ENCODE measurements at regions not wholly inside any gene's neighbourhood (a gene's known extent, or its start where the extent isn't known, plus 50 kb on each side); places are given as distances from the start of the nearest gene placed in this dataset.

- FAIRE-seq (no peak), DNase-seq (ENCODE audit: low read depth) (no peak)
- Histone ChIP-seq H3K27me3 (ENCODE audit: control insufficient read depth, insufficient read depth, low read length) (no peaks in the 10 kb centered on the region), H3K4me3 (ENCODE audit: low read depth, low read length) (no peak overlapping the region), H3K36me3 (ENCODE audit: control insufficient read depth, insufficient read depth, low read length) (no peaks in the 10 kb centered on the region)
- TF ChIP-seq CTCF (IDR thresholded peaks at IDR 0.05; ENCODE audit: insufficient read depth, low read length, severe bottlenecking) = no peak
These were observed 486.3 kb upstream of the TBL1XR1 start for GRCh38 chr3:177683586-177683985.

- Histone ChIP-seq H3K27me3 (ENCODE audit: control insufficient read depth, insufficient read depth, low read length) (no peaks in the 10 kb centered on the region), H3K4me3 (ENCODE audit: low read depth, low read length) (no peak overlapping the region), H3K36me3 (ENCODE audit: control insufficient read depth, insufficient read depth, low read length) (no peaks in the 10 kb centered on the region)
- TF ChIP-seq CTCF (IDR thresholded peaks at IDR 0.05; ENCODE audit: insufficient read depth, low read length, severe bottlenecking) = no peak
- DNase-seq (ENCODE audit: low read depth) (no peak), FAIRE-seq (no peak)
These were observed 489.4 kb upstream of the TBL1XR1 start for GRCh38 chr3:177686671-177687070.

- no peak for TF ChIP-seq CTCF (IDR thresholded peaks at IDR 0.05; ENCODE audit: insufficient read depth, low read length, severe bottlenecking)
- DNase-seq (ENCODE audit: low read depth) (no peak), FAIRE-seq (peak; percentile 85)
- no peaks in the 10 kb centered on the region for H3K36me3 ChIP-seq (ENCODE audit: control insufficient read depth, insufficient read depth, low read length)
- no peaks in the 10 kb centered on the region for H3K27me3 ChIP-seq (ENCODE audit: control insufficient read depth, insufficient read depth, low read length)
- no peak overlapping the region for H3K4me3 ChIP-seq (ENCODE audit: low read depth, low read length)
These were observed 490.0 kb upstream of the TBL1XR1 start for GRCh38 chr3:177687291-177687690.

GRCh38 chr3:177688152-177688551 lies 490.9 kb upstream of the TBL1XR1 start:
- Histone ChIP-seq H3K4me3 (ENCODE audit: low read depth, low read length) (no peak overlapping the region), H3K36me3 (ENCODE audit: control insufficient read depth, insufficient read depth, low read length) (no peaks in the 10 kb centered on the region), H3K27me3 (ENCODE audit: control insufficient read depth, insufficient read depth, low read length) (no peaks in the 10 kb centered on the region)
- FAIRE-seq (no peak), DNase-seq (ENCODE audit: low read depth) (no peak)
- no peak for TF ChIP-seq CTCF (IDR thresholded peaks at IDR 0.05; ENCODE audit: insufficient read depth, low read length, severe bottlenecking)

- Histone ChIP-seq H3K27me3 (ENCODE audit: control insufficient read depth, insufficient read depth, low read length) (no peaks in the 10 kb centered on the region), H3K4me3 (ENCODE audit: low read depth, low read length) (no peak overlapping the region), H3K36me3 (ENCODE audit: control insufficient read depth, insufficient read depth, low read length) (no peaks in the 10 kb centered on the region)
- no peak for TF ChIP-seq CTCF (IDR thresholded peaks at IDR 0.05; ENCODE audit: insufficient read depth, low read length, severe bottlenecking)
- no peak for DNase-seq (ENCODE audit: low read depth)
- no peak for FAIRE-seq
These were observed 491.8 kb upstream of the TBL1XR1 start for GRCh38 chr3:177689077-177689476.

GRCh38 chr3:177689869-177690268 lies 492.6 kb upstream of the TBL1XR1 start:
- Histone ChIP-seq H3K27me3 (ENCODE audit: control insufficient read depth, insufficient read depth, low read length) (no peaks in the 10 kb centered on the region), H3K4me3 (ENCODE audit: low read depth, low read length) (no peak overlapping the region), H3K36me3 (ENCODE audit: control insufficient read depth, insufficient read depth, low read length) (no peaks in the 10 kb centered on the region)
- FAIRE-seq (no peak), DNase-seq (ENCODE audit: low read depth) (no peak)
- no peak for TF ChIP-seq CTCF (IDR thresholded peaks at IDR 0.05; ENCODE audit: insufficient read depth, low read length, severe bottlenecking)
